ENCODE measurements at regions not wholly inside any gene's neighbourhood (a gene's known extent, or its start where the extent isn't known, plus 50 kb on each side); places are given as distances from the start of the nearest gene placed in this dataset.

DNA sequence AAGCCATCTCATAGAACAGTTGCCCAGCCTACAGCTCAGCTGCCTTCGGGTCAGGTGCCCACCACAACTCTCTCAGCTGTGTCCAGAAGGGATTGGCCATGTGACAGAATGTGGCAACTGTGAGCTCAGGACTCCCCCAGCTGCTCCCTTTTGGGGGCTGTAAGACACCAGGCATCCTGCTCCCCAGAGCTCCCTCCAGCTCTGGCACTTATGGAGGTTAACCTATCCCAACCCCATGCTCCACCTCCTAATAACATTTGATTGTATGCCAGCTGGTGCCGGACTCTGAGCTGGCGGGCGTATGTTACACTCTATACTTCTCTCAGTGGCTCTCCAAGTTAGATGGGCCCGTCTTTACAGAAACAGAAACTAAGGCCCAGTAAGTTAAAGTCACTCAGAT, 222.8 kb downstream of the FAM43A start:
- TF ChIP-seq TAF1 (IDR thresholded peaks at IDR 0.05; ENCODE audit: borderline replicate concordance, insufficient read depth, low read length), result no peak
- no peak for TF ChIP-seq POLR2AphosphoS5 (IDR thresholded peaks at IDR 0.05; ENCODE audit: low read depth, low read length)
- TF ChIP-seq, protein P1, sequence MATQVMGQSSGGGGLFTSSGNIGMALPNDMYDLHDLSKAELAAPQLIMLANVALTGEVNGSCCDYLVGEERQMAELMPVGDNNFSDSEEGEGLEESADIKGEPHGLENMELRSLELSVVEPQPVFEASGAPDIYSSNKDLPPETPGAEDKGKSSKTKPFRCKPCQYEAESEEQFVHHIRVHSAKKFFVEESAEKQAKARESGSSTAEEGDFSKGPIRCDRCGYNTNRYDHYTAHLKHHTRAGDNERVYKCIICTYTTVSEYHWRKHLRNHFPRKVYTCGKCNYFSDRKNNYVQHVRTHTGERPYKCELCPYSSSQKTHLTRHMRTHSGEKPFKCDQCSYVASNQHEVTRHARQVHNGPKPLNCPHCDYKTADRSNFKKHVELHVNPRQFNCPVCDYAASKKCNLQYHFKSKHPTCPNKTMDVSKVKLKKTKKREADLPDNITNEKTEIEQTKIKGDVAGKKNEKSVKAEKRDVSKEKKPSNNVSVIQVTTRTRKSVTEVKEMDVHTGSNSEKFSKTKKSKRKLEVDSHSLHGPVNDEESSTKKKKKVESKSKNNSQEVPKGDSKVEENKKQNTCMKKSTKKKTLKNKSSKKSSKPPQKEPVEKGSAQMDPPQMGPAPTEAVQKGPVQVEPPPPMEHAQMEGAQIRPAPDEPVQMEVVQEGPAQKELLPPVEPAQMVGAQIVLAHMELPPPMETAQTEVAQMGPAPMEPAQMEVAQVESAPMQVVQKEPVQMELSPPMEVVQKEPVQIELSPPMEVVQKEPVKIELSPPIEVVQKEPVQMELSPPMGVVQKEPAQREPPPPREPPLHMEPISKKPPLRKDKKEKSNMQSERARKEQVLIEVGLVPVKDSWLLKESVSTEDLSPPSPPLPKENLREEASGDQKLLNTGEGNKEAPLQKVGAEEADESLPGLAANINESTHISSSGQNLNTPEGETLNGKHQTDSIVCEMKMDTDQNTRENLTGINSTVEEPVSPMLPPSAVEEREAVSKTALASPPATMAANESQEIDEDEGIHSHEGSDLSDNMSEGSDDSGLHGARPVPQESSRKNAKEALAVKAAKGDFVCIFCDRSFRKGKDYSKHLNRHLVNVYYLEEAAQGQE (IDR thresholded peaks at IDR 0.05; ENCODE audit: insufficient read depth in 1 of 2, low read depth in 2 of 2, low read length in 2 of 2), result no peak

All from PFSK-1 (cell line).